ENCODE measurements at regions not wholly inside any gene's neighbourhood (a gene's known extent, or its start where the extent isn't known, plus 50 kb on each side); places are given as distances from the start of the nearest gene placed in this dataset.

DNA sequence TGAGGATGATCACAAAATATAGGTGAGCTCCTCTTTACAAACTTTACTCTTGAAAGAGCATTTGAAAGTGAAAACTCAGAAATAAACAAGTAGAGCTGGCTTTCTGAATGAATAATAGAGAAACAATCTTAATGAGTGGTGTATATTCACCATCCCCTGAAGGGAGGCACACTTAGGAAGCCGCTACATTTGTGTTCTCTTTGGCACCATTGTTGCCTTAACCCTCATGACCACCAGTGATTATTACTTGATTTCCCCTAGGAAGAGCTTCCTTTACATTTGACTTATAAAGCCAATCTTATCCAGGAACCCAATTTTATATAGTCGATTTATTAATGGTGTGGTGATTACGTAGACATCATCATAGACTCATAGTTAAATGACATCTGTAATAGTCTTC lies 883.9 kb downstream of the TBL1XR1 start:
- Histone ChIP-seq H3K4me2 (ENCODE audit: insufficient read depth, insufficient read length, low read length) (no peak overlapping the region), H2AK5ac (ENCODE audit: insufficient read length, low read length) (no peak overlapping the region), H3K14ac (ENCODE audit: insufficient read depth, low read length) (no peak overlapping the region), H2BK120ac (ENCODE audit: low read depth, low read length, poor library complexity, severe bottlenecking) (no peak overlapping the region), H3K56ac (ENCODE audit: insufficient read length, low read depth, low read length) (no peak overlapping the region), H2BK5ac (ENCODE audit: insufficient read length, low read length) (no peak overlapping the region), H3K4ac (ENCODE audit: low read depth, low read length) (no peak overlapping the region), H4K5ac (ENCODE audit: insufficient read length, low read depth, low read length) (no peak overlapping the region), H3K27ac (ENCODE audit: insufficient read length, low read depth, low read length) (no peak overlapping the region), H2BK12ac (ENCODE audit: insufficient read length, low read depth, low read length) (no peak overlapping the region), H3T11ph (ENCODE audit: low read length) (no peak overlapping the region), H2BK15ac (ENCODE audit: low read depth, low read length) (no peak overlapping the region), H4K20me1 (ENCODE audit: control insufficient read depth, insufficient read depth, insufficient read length) (no peaks in the 10 kb centered on the region), H2AFZ (ENCODE audit: low read length) (no peak overlapping the region), H3K27me3 (ENCODE audit: insufficient read depth, low read length) (no peaks in the 10 kb centered on the region), H3K9ac (ENCODE audit: extremely low read depth, insufficient read length, low read length) (no peak overlapping the region), H3K79me1 (ENCODE audit: insufficient read depth, low read depth, low read length, poor library complexity, severe bottlenecking) (no peaks in the 10 kb centered on the region), H4K91ac (ENCODE audit: insufficient read length, low read depth, low read length) (no peak overlapping the region), H3K79me2 (ENCODE audit: insufficient read depth, low read length) (peaks cover 36% of the 10 kb centered on the region; the same call in 1 of the 2 replicates), H3K18ac (ENCODE audit: insufficient read length, low read depth, low read length) (no peak overlapping the region), H4K8ac (replicated peaks; ENCODE audit: insufficient read length, low read depth, low read length) (no peak overlapping the region), H2BK20ac (ENCODE audit: low read depth, low read length, poor library complexity, severe bottlenecking) (no peak overlapping the region), H3K23me2 (ENCODE audit: insufficient read length, low read depth, low read length, poor library complexity, severe bottlenecking) (no peaks in the 10 kb centered on the region), H3K9me3 (ENCODE audit: control insufficient read depth, low read depth, low read length) (no peaks in the 10 kb centered on the region), H3K23ac (ENCODE audit: insufficient read length, low read depth, low read length) (no peak overlapping the region), H3K4me1 (ENCODE audit: insufficient read depth, low read length) (no peaks in the 10 kb centered on the region; the same call in 1 of the 2 replicates)
- H3K9me3 Mint-ChIP-seq = no peaks in the 10 kb centered on the region
- TF ChIP-seq, protein P1, sequence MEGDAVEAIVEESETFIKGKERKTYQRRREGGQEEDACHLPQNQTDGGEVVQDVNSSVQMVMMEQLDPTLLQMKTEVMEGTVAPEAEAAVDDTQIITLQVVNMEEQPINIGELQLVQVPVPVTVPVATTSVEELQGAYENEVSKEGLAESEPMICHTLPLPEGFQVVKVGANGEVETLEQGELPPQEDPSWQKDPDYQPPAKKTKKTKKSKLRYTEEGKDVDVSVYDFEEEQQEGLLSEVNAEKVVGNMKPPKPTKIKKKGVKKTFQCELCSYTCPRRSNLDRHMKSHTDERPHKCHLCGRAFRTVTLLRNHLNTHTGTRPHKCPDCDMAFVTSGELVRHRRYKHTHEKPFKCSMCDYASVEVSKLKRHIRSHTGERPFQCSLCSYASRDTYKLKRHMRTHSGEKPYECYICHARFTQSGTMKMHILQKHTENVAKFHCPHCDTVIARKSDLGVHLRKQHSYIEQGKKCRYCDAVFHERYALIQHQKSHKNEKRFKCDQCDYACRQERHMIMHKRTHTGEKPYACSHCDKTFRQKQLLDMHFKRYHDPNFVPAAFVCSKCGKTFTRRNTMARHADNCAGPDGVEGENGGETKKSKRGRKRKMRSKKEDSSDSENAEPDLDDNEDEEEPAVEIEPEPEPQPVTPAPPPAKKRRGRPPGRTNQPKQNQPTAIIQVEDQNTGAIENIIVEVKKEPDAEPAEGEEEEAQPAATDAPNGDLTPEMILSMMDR (conservative IDR thresholded peaks at IDR 0.05) = no peak
- H3K27me3 Mint-ChIP-seq (ENCODE audit: low read depth) = no peaks in the 10 kb centered on the region
- 0 out of 7 replicates have a peak overlapping the region, but pooled peaks of 1 of the 3 experiments have one; percentile 31 for H3K27ac Mint-ChIP-seq
- H3K4me1 Mint-ChIP-seq = peaks cover 30 to 51% of the 10 kb centered on the region in 2 experiments
- peaks cover 40 to 61% (median 58%) of the 10 kb centered on the region in 3 experiments for H3K36me3 Mint-ChIP-seq (ENCODE audit: insufficient read depth in 1 of 3, low read depth in 3 of 3)
- WGBS (ENCODE audit: extremely low coverage, insufficient read length, low lambda C conversion rate) = no CpG with 5 or more reads among the region's 3 CpGs
- no peak overlapping the region for H3K4me3 Mint-ChIP-seq
- DNase-seq = no peak

Measured in H9 (cell line).